HG02763 (cell line): ENCODE measurements at regions not wholly inside any gene's neighbourhood (a gene's known extent, or its start where the extent isn't known, plus 50 kb on each side); places are given as distances from the start of the nearest gene placed in this dataset.

Experiments used
- ATAC-seq: cut with Tn5 transposase; IDR thresholded peaks from one replicate; pipeline ENCODE4 v1.9.1; 2021; ENCODE audit warnings: mild to moderate bottlenecking, moderate library complexity; ENCODE audit not compliant: unreplicated experiment

DNA sequence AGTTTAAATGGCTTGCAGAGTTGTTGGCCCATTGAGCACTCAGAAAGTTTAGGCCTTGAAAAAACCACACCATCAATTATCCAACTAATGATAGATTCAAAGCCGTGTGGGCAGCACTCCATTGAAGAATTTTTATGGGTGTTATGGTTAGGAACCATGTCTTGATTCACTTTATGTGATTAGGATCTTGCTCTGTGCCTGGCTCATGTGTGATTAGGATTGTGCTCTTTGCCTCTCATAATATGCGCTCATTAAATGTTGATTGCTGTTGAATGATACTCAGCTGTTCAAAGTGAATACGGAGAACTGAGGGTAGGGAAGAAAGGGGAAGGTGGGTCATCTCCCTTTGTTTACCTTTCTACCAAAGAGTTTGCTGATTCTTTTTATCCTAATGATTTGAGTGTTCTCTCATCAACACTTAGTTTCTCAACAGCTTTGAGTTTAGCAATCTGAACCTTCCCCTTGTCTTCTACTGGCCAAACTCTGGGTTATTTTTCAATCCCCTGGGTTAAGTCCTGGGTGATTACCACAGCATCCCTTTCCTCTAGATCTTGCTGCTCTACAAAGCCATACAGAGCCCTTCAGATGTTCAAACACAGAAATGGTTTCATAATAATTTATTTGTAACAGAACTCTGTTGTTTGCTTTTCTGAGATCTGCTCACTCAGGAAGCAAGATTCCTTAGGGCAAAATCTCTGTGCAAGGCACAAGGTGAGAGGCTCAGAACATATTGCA, 668.8 kb upstream of the RGMB start:
- ATAC-seq = no peak

DNA sequence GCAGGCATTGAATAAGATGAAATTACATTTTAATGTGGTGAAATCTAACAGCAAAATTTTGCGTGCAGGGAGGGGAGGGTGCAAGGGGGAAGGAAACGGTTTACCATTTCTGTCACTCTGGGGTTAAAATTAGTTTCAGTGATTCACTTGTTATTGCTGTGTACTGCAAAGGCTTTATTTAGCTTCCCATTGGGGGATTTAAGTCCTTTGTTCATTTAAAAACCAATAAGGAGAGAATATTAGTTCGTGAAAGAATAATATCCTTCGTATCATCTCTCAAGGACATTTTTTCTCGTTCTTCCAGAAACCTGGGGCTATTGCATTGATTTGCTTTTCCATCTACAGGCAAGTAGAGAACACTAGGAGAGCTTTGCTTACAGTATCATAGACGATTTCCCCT, 667.8 kb upstream of the RGMB start:
- no peak for ATAC-seq

DNA sequence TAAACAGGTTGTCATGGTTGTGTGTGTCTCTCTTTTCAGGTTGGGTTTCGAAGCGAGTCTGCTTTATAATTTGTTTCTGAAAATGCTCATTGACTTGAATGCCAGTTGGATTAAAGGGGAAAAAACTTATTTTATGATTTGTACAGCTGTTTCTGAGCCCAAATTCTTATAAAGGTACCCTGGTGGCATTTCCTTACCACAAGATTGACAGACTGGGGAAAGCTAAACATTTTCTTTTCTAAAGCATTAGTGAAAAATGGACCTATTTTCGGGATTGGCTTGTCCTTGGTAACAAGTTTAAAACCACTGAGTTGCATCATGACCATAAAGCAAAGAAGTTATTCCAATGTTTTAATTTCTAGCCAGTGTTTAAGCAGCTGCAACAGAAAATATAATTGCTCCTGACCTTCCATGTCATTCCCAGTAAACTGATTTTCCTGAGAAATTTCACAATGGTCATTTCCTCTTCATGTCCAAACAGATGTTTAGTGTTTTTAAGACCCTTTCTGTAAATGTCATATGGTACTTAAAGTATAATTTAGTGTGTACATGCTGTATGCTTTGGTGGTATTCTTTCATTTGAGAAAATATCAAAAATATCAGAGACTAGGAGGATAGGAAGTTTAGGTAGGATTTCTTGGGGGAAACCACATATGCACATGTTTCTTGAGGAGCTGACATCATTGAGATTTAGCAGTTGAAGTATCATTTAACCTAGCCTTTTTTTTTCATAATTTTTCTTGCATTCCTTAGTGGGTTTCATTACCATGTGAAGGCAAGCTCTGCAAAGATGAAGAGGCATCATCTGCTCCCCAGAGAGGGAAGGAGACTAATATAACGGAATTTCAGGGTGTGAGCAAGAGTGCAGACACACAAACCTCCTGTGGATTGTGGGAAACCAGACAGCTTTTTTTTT, 667.1 kb upstream of the RGMB start:
- no peak for ATAC-seq

DNA sequence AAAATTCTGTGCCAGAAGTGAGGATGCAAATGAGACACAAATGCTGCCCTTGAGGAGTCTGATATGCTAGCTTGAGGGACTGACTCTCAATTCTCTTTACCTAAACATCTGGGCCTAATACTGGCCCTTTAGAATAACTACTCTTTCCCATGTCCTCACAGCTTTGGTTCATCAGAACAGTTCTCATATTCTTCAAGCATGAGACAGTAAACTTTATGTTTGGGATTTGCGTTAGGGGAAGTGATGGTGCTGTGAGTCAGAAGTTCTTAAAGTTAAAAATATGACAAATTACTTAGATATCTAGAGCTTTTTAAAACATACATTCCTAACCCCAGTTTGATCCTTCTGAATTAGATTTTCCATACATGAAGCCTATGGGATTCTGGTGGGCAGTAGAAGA, 665.0 kb upstream of the RGMB start:
- ATAC-seq = no peak

DNA sequence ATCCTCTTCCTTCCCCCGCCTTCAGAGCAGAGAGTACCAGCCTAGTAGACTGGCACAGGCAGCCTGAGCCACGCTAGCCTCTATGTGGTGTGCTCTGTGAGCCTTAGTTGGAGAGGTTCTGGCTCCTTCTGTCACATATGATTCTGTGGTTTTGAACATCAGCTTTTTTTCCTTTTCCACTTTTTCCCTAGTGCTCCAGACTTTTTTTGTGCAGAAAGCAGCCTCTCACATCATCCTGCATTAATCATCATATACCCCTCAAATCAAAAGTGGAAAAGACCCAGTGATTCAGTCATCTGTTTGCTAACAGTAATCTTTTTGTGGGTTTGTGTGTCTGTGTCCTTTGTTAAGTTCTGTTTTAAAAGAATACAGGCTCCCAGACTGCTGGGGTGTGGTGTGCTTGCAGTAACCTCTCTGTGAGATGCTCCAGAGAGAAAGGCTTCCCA, 663.9 kb upstream of the RGMB start:
- no peak for ATAC-seq

DNA sequence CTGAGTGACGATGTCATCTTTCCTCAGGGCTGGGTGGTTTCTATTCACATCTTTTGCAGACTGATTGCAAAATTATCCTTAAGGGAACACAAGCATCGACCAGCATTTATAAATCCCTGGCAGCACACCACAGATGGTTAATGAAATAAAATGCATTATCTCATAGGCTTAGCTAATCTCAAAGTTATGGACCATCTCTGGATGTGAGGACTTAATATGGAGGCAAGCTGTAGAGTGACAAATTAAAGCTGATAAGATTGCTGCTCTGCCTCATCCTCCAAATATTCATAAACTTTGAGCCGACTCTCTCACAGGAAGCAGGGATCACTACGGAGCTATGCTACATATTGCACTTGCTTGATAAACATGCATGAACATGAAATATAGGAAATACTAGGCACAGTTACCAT, 663.2 kb upstream of the RGMB start:
- ATAC-seq = no peak

- no peak for ATAC-seq
Measured at GRCh38 chr5:98110791-98111190, 662.7 kb upstream of the RGMB start.

DNA sequence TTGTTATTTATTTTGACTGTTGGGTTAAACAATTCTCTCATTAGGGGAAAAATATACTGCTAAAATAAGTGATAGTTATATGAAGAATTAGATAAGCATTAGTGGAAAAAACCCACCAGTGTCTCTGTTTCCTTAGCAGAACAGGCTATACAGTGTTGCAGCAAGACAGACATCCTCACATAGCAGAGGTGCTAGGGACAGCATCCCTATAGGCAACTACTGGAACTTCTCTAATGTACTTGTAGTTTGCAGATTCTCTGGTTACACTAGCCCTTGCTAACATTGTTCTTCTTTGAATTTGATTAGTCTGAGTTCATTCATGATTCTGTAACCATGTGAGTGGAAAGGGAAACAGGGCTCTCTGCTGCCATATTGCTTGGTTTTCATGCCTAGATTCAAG, 661.8 kb upstream of the RGMB start:
- ATAC-seq = no peak

DNA sequence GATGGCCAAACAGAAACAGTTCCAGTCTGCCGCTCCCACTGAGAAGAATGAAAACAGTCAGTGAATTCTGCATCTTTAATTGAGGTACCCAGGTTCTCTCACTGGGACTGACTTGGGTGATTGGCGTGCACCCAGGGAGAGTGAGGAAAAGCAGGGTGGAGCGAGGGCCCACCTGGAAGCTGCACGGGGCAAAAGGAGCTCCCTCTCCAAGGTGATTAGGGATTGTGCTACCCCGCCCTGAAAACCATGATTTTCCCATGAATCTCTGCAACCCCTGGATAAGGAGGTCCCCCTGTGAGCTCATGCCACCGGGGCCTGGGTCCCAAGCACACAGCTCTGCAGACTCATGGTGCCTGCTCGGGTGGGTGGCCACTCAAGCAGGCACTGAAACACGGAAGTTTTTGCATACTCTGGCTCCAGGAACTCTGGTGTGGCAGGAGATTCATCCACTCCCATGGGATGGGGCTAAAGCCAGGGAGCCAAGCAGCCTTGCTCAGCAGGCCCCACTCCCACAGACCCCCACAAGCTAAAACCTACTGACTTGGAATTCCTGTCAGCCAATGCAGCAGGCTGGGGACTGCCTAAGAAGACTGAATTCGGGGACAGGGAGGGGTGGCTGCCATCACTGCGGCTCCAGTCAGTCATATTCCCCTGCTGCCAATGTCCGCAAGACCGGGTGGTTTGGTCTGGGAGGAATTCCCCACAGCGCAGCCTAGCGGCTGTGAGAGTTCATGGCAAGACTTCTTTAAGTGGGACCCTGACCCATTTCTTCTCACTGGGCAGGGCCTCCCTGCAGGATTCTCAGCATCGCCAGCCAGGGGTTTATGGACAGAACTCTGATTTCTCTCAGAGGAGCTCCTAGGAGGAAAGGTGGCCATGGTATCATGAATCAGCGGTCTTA, 652.2 kb upstream of the RGMB start:
- no peak for ATAC-seq

DNA sequence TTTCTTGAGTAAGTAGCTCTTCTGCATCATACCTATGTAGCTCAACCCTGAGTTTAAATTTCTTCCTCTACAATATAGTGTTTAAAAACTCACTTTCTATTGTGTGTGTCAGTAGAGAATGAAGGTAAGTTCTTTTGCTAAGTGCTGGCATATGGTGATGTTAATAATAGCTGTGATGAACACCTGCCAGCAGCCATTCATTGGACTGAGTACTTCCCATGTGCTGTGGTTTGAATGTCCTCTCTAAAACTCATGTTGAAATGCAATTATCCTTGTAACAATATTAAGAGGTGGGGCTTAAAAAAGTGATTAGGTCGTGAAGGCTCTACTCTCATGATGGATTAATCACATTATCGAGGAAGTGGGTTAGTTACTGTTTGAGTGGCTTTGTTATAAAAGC, 645.2 kb upstream of the RGMB start:
- ATAC-seq = no peak

DNA sequence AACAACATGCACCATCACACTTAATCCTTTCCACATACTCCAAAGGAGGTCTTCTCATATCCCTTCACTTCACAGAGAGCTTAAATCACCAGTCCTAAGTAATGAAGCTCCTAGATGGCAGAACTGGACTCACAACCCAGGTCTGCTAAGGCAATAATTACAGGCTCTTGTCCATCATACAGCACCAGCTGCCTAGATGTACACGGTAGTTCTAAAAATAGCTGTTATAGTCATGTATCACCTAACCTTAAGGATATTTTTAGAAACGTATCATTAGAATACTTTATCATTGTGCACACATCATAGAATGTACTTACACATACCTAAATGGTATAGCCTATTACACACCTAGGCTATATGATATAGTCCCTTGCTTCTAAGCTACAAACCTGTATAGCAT, 644.6 kb upstream of the RGMB start:
- no peak for ATAC-seq

DNA sequence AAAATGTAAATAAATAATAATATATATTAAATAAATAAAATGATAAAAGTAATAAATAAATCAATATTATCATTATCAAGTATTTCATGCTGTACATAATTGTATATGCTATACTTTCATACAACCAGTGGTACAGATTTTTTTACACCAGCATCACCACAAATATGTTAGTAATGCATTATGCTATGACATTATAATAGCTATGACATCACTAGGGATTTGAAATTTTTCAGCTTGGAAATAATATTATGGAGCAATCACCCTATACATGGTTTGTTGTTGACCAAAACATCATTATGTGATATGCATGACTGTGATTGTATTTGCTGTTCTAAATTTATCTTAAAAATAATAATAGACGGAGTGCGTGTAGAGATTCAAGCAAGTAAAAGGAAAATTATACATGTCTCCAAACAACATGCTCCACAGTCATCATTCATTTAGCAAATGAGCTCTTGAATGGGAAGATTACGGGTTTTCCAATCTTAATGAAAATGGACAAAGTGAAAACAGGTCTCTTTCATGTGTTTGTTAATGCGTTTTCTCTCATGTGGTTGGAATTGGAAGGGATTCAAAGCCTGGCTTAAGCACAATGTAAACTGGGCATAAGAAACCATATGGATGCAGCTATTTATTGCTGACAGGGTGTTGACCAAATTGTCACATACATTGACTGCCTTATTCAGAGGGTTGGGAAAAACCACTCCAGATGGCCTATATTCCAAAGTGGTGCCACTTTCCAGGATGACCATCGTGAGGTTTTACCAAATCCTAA, 643.0 kb upstream of the RGMB start:
- no peak for ATAC-seq

GRCh38 chr5:98144116-98144515, 629.3 kb upstream of the RGMB start:
- no peak for ATAC-seq

DNA sequence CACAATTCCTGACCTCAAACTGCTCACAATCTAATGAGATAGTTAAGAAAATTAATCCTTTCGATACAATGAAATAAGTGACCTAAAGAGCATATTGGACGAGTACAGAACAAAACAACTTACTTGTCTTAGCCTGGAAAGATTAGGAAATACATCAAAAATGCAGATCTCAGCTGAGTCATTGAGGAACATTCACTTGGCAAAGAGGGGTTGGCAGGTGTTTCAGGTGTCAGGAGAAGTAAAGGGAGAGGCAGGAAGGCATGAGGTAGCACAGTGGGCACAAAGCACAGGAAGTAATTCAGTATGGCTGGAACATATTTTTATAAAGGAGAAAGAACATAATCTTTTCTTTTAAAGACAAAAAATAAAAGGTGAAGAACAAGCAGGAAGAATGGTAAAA, 628.8 kb upstream of the RGMB start:
- no peak for ATAC-seq

GRCh38 chr5:98157368-98157767, 616.1 kb upstream of the RGMB start:
- no peak for ATAC-seq

- no peak for ATAC-seq
Measured at GRCh38 chr5:98158440-98158839, 615.0 kb upstream of the RGMB start.

DNA sequence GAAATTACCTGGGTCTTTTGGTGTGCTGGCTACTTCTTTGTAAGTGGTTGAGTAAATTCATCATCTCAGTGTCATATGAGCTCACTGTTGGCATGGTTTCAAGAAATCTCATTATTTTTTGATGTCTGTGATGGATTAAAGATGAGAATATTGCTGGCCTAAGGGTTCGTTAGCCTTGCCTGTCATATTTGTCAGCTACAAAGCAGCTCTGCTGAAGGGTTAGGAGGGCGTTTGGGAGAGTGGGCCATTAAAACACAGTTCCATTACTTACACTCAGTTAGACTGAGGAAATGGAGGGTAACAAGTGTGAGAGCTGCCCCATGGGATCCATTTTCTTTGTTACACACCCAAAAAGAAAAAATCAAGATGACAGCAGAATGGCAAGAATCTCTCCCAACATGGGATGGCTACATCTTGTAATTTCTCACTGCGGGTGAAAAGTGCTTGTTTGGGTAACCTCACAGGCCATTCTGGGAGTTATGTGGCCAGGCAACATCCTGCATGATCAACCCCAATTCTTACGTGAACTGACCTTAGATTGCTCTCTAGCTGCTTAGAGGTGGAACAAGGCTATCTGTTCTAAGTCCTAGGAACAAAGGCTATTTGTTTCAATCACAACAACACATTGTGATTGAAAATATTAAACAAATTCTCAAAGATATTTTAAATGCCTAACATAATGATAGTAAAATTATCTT, 609.5 kb upstream of the RGMB start:
- ATAC-seq = no peak

GRCh38 chr5:98168871-98169270, 604.6 kb upstream of the RGMB start:
- no peak for ATAC-seq

DNA sequence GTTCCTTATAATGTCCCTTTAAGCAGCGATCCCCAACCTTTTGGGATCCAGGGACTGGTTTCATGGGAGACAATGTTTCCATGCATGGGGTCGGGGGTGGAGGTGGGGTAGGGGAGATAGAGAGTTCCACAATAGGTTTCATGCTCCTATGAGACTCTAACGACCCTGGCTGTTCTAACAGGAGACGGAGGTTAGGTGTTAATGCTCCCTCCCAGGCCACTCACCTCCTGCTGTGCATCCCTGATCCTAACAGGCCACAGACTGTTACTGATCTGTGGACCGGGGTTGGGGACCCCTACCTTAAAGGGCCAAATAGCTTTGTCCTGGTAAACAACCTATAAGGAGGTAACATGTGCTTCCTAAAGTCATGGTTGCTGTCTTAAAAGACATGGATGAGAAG, 602.5 kb upstream of the RGMB start:
- ATAC-seq = no peak

- no peak for ATAC-seq
Measured at GRCh38 chr5:98173334-98173733, 600.1 kb upstream of the RGMB start.
